GM13976 (cell line): ENCODE measurements at regions not wholly inside any gene's neighbourhood (a gene's known extent, or its start where the extent isn't known, plus 50 kb on each side); places are given as distances from the start of the nearest gene placed in this dataset.
"Not testable (repeated sequence)": the region's sequence is repeated elsewhere in the genome, so short reads cannot be mapped to it uniquely, and the experiment has no call there.

Experiments used
- DNase-seq: peaks from one replicate; pipeline ENCODE4 v3.0.0; 2012; ENCODE audit warnings: low spot score
- in situ Hi-C: fragments of 300-500 bp; cut with MboI; formaldehyde crosslinking; loops from one replicate; pipeline ENCODE4 v1.12.0; 2022; ENCODE audit warnings: low sequenced_read_pairs, mixed read lengths, inconsistent platforms; ENCODE audit not compliant: unreplicated experiment
- TF ChIP-seq, protein P1 (sequence below): IDR thresholded peaks from 2 replicates; pipeline ENCODE4 v1.5.1; 2012; ENCODE audit warnings: borderline replicate concordance, mild to moderate bottlenecking; ENCODE audit not compliant: insufficient read depth; ENCODE audit errors: extremely low read depth, missing control alignments, control extremely low read depth

DNA sequence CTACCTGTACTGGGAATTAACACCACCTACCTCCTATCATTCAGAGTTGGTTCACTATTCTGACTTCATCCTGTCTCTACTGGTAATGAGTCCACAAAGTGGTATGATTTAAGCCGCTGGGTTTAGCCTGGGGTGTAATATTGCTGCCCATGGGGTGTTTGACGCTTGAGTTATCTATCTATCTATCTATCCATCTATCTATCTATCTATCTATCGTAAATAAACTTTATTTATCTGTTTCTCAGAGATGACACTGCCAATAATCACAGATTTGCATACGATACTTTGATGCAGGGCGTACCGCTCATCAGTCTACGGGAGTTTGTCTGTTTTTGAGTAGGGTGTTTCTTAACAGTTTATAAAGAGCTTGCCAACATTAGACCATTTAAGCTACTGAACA, 73.6 kb upstream of the ZNF184 start:
- in situ Hi-C loops = no loop called here
- TF ChIP-seq, protein P1, sequence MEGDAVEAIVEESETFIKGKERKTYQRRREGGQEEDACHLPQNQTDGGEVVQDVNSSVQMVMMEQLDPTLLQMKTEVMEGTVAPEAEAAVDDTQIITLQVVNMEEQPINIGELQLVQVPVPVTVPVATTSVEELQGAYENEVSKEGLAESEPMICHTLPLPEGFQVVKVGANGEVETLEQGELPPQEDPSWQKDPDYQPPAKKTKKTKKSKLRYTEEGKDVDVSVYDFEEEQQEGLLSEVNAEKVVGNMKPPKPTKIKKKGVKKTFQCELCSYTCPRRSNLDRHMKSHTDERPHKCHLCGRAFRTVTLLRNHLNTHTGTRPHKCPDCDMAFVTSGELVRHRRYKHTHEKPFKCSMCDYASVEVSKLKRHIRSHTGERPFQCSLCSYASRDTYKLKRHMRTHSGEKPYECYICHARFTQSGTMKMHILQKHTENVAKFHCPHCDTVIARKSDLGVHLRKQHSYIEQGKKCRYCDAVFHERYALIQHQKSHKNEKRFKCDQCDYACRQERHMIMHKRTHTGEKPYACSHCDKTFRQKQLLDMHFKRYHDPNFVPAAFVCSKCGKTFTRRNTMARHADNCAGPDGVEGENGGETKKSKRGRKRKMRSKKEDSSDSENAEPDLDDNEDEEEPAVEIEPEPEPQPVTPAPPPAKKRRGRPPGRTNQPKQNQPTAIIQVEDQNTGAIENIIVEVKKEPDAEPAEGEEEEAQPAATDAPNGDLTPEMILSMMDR = no peak
- DNase-seq = no peak

DNA sequence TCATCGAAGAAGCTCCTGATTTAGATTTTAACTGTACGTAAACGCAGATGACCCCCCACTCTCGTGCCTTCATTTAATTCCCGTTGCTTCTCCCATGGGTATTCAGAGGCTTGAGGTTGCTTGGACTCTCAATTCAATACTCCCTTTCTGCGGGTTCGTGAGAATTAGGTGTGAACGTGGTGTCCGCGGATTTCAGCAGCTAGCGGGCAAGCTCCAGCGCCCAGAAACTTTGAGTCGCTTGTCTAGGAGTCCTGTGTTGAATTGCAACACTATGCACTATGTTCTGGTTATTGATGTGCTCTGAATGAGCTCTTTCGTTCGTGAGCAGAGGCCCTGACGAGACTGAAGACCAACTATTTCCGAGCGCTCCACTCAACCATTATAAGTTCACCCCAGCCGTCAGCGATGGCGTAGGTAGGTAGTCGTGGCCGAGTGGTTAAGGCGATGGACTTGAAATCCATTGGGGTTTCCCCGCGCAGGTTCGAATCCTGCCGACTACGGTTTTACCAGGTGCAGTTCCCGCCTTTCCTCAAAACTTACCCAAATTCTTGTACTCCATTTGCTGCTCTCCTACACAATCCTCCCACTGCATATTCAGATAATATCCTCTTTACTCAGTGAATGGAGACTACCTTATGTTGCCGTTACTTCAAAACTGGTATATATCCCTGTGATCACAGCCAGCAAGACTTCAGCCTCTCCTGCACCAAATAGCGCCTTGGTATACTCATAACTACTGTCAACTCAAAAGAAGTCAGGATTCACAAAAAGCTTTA, 72.6 kb upstream of the ZNF184 start:
- in situ Hi-C loops = no loop called here
- TF ChIP-seq, protein P1 = no peak
- peak; percentile 70 for DNase-seq

DNA sequence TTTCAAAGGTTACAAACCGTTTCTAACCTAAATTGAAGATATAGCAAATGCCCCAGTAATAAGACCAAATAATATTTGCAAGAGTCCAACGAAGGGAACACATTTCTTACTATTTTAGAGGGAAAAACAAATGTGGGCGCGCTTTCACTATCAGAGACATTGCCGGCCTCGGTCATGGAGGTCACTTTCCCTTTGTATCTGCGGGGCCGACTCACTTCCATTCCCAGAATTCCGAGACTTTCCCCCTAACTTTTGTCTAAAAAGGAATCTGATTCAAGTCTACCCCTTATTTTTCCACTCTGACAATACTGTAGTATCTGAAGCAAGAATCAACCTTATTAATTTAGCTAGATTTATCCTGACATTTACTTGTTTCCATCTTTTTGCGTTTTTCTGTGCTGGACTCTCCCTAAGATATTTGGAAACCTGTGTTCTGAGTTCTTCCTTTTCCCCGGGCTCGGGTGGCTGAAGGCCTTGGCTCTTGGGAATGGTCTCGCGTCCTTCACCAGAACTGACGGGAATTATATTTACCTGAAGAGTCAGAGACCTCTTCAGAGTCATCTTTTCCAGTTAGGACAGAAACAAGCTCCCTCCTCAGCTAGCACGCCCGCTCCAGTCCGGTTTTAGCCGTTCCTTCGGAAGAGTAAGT, 71.8 kb upstream of the ZNF184 start:
- TF ChIP-seq, protein P1 = no peak
- in situ Hi-C loops = no loop called here
- DNase-seq = no peak

DNA sequence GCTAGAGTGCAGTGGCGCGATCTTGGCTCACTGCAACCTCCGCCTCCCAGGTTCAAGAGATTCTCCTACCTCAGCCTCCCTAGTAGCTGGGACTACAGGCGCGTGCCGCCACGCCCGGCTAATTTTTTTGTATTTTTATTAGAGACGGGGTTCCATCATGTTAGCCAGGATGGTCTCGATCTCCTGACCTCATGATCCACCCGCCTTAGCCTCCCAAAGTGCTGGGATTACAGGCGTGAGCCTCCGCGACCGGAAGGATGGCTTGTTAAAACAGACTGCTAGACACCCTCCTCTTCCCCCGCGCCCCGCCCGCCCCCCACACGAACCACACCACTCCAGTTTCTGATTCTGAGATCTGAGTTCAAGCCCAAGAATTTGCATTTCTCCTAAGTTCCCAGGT, 71.2 kb upstream of the ZNF184 start:
- DNase-seq, in situ Hi-C loops: not testable (repeated sequence)

DNA sequence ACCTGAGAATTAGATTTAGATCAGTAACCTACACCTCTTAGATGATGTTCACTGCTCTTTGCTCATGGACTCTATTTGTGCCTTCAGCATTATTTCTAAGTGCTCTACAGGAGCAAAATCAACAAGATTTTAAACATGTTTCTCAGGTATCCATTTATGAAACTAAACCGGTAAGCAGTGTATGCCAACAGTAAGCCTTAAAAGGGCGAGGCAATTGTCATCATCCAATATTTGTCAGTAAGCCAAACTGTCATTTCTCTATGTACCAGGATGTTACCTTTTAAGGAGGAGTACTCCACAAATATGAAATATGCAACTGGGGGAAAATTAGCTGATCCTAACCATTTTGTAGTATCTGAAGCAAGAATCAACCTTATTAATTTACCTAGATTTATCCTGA, 69.6 kb upstream of the ZNF184 start:
- no peak for DNase-seq
- in situ Hi-C loops = no loop called here
- TF ChIP-seq, protein P1 = no peak

DNA sequence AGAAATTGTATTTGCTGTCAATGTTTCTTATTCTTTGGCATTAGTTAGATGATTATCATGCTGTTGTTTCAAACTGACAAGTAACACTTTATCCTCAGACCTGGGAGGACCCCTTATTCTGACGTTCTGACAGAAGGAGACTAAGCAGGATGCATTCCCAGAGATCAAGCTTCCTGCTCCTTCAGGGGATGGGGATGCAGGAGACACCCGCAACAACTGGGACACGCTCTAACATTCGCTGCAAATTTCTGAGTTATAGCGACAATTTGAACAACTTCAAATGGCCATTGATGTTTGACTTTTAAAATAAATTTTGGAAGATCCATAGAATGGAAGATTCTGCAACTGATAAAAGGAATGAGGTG, 69.0 kb upstream of the ZNF184 start:
- no peak for DNase-seq
- in situ Hi-C loops = no loop called here
- TF ChIP-seq, protein P1 = no peak

DNA sequence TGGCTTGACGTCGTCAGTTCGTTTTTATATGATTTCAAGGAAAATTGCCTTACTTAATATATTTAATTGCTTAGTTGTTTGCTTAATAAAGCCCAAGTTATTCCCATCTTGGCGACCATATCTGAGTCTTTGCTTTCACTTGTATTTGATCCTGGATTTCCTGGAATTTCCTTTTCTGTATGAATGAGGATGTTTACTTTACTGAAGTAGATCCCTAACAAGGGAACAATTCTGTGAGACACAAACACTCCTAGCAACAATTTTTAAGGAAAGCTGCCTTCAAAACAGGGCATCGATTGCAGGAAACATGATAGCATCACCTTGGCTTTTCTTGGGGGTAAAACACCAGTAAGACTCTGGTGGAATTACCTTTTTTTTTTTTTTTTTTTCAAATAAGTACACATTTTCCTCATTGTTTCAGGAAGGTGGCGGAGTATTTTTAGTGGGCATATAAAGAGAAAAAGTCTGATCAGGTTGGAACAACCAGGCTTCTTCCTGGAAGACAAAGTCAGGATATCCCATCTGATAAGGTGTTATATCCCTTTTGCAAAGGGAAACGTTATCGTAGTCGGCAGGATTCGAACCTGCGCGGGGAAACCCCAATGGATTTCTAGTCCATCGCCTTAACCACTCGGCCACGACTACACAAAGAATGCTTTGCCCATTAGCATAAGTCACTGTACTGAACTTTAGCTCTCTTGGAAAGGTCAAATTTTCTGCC, 68.5 kb upstream of the ZNF184 start:
- TF ChIP-seq, protein P1 = no peak
- DNase-seq = no peak
- in situ Hi-C loops = no loop called here
